SK-N-SH treated with all-trans-retinoic acid at 6 μM for 48 hours (cell line): ENCODE measurements at regions not wholly inside any gene's neighbourhood (a gene's known extent, or its start where the extent isn't known, plus 50 kb on each side); places are given as distances from the start of the nearest gene placed in this dataset.

ENCODE experiments used
- ATAC-seq: fragments of 200-7000 bp; cut with Tn5 transposase; 3 replicates; pipeline ENCODE4 v1.9.1; 2020; ENCODE audit warnings: mild to moderate bottlenecking, moderate library complexity
- ARNTL ChIP-seq: fragments of 450-650 bp; formaldehyde crosslinking; IDR thresholded peaks from 2 replicates; pipeline ENCODE4 v1.5.0; 2020; ENCODE audit warnings: low read depth, mild to moderate bottlenecking, moderate library complexity, borderline replicate concordance
- BACH2 ChIP-seq: fragments of 250-450 bp; sonication (Bioruptor Pico); IDR thresholded peaks from 2 replicates; pipeline ENCODE4 v1.9.0; 2021; ENCODE audit warnings: mild to moderate bottlenecking, borderline replicate concordance
- CSDC2 ChIP-seq: fragments of 250-450 bp; sonication (Bioruptor Pico); IDR thresholded peaks from 2 replicates; pipeline ENCODE4 v1.5.0; 2020; ENCODE audit warnings: mild to moderate bottlenecking, moderate library complexity
- ESRRG ChIP-seq: fragments of 250-450 bp; sonication (Bioruptor Pico); IDR thresholded peaks from 2 replicates; pipeline ENCODE4 v1.6.1; 2021; ENCODE audit warnings: mild to moderate bottlenecking
- GLIS3 ChIP-seq: fragments of 250-450 bp; sonication (Bioruptor Pico); IDR thresholded peaks from 2 replicates; pipeline ENCODE4 v1.5.0; 2020; ENCODE audit warnings: mild to moderate bottlenecking, moderate library complexity
- ISL1 ChIP-seq: fragments of 250-450 bp; sonication (Bioruptor Pico); IDR thresholded peaks from 2 replicates; pipeline ENCODE4 v2.1.2; 2022; ENCODE audit warnings: mild to moderate bottlenecking, moderate library complexity
- OSR1 ChIP-seq: fragments of 250-450 bp; sonication (Bioruptor Pico); IDR thresholded peaks from 2 replicates; pipeline ENCODE4 v1.8.0; 2022; ENCODE audit warnings: moderate library complexity, mild to moderate bottlenecking, inconsistent platforms
- PPARA ChIP-seq: fragments of 250-450 bp; sonication (Bioruptor Pico); IDR thresholded peaks from 2 replicates; pipeline ENCODE4 v1.5.0; 2020; ENCODE audit warnings: mild to moderate bottlenecking, borderline replicate concordance
- RARB ChIP-seq: fragments of 250-450 bp; sonication (Bioruptor Pico); IDR thresholded peaks from 2 replicates; pipeline ENCODE4 v1.8.0; 2021; ENCODE audit warnings: mild to moderate bottlenecking, moderate library complexity
- SNAI2 ChIP-seq: fragments of 250-450 bp; sonication (Bioruptor Pico); IDR thresholded peaks from 2 replicates; pipeline ENCODE4 v1.5.0; 2020; ENCODE audit warnings: mild to moderate bottlenecking, moderate library complexity
- TCF4 ChIP-seq: fragments of 250-450 bp; sonication (Bioruptor Pico); IDR thresholded peaks from 2 replicates; pipeline ENCODE4 v1.8.0; 2021; ENCODE audit warnings: mild to moderate bottlenecking, moderate library complexity, borderline replicate concordance
- TOX ChIP-seq: fragments of 250-450 bp; sonication (Bioruptor Pico); IDR thresholded peaks from 2 replicates; pipeline ENCODE4 v1.8.0; 2021; ENCODE audit warnings: mild to moderate bottlenecking, moderate library complexity, borderline replicate concordance
- ZC3H10 ChIP-seq: fragments of 250-450 bp; sonication (Bioruptor Pico); IDR thresholded peaks from 2 replicates; pipeline ENCODE4 v1.5.1; 2021; ENCODE audit warnings: mild to moderate bottlenecking, moderate library complexity
- ZFP3 ChIP-seq: fragments of 250-450 bp; sonication (Bioruptor Pico); IDR thresholded peaks from 2 replicates; pipeline ENCODE4 v1.5.0; 2020; ENCODE audit warnings: mild to moderate bottlenecking, moderate library complexity
- ZFP30 ChIP-seq: fragments of 450-650 bp; formaldehyde crosslinking; IDR thresholded peaks from 2 replicates; pipeline ENCODE4 v1.5.0; 2022; ENCODE audit warnings: mild to moderate bottlenecking, moderate library complexity
- ZNF565 ChIP-seq: fragments of 450-650 bp; formaldehyde crosslinking; conservative IDR thresholded peaks from 2 replicates; pipeline ENCODE4 v1.5.0; 2020; ENCODE audit warnings: low read depth, mild to moderate bottlenecking, moderate library complexity
- ZNF70 ChIP-seq: fragments of 450-650 bp; formaldehyde crosslinking; IDR thresholded peaks from 2 replicates; pipeline ENCODE4 v1.5.0; 2020; ENCODE audit warnings: mild to moderate bottlenecking, moderate library complexity
- ZNF8 ChIP-seq: fragments of 450-650 bp; formaldehyde crosslinking; IDR thresholded peaks from 2 replicates; pipeline ENCODE4 v1.5.0; 2020; ENCODE audit warnings: mild to moderate bottlenecking, moderate library complexity
- TF ChIP-seq, protein P1 (sequence below): fragments of 250-450 bp; sonication (Bioruptor Pico); IDR thresholded peaks from 2 replicates; pipeline ENCODE4 v1.5.0; 2020; ENCODE audit warnings: mild to moderate bottlenecking, moderate library complexity
- TF ChIP-seq, protein P2 (sequence below): fragments of 250-450 bp; sonication (Bioruptor Pico); IDR thresholded peaks from 2 replicates; pipeline ENCODE4 v1.5.1; 2020; ENCODE audit warnings: low read depth, mild to moderate bottlenecking, moderate library complexity
- TF ChIP-seq, protein P3 (sequence below): fragments of 250-450 bp; sonication (Bioruptor Pico); IDR thresholded peaks from 2 replicates; pipeline ENCODE4 v1.8.0; 2021; ENCODE audit warnings: low read depth, mild to moderate bottlenecking, moderate library complexity, borderline replicate concordance
- TF ChIP-seq, protein P4 (sequence below): fragments of 250-450 bp; sonication (Bioruptor Pico); IDR thresholded peaks from 2 replicates; pipeline ENCODE4 v1.8.0; 2020; ENCODE audit warnings: mild to moderate bottlenecking, moderate library complexity, borderline replicate concordance
- TF ChIP-seq, protein P5 (sequence below): fragments of 250-450 bp; sonication (Bioruptor Pico); IDR thresholded peaks from 2 replicates; pipeline ENCODE4 v1.5.1; 2021; ENCODE audit warnings: mild to moderate bottlenecking, moderate library complexity

DNA sequence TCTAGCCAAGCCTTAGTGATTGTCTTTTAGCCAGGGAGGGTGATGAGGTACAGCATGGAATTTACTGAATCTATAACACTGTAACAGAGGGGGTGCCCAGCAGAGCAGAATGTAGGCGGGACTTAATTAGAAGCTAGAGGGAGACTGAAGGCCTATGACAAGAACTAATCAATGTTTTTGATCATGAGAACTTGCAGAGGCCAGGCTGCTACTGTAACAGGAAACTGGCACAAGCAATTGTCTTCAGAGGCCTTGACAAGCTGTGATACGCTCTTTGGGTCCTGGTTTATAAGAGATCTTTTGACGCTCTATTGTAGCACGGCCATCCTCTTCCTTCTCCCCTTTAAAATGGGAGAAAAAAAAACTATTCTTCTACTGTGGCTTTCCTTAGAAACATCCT is 1297.3 kb downstream of the JRKL start:
- TF ChIP-seq, protein P1, sequence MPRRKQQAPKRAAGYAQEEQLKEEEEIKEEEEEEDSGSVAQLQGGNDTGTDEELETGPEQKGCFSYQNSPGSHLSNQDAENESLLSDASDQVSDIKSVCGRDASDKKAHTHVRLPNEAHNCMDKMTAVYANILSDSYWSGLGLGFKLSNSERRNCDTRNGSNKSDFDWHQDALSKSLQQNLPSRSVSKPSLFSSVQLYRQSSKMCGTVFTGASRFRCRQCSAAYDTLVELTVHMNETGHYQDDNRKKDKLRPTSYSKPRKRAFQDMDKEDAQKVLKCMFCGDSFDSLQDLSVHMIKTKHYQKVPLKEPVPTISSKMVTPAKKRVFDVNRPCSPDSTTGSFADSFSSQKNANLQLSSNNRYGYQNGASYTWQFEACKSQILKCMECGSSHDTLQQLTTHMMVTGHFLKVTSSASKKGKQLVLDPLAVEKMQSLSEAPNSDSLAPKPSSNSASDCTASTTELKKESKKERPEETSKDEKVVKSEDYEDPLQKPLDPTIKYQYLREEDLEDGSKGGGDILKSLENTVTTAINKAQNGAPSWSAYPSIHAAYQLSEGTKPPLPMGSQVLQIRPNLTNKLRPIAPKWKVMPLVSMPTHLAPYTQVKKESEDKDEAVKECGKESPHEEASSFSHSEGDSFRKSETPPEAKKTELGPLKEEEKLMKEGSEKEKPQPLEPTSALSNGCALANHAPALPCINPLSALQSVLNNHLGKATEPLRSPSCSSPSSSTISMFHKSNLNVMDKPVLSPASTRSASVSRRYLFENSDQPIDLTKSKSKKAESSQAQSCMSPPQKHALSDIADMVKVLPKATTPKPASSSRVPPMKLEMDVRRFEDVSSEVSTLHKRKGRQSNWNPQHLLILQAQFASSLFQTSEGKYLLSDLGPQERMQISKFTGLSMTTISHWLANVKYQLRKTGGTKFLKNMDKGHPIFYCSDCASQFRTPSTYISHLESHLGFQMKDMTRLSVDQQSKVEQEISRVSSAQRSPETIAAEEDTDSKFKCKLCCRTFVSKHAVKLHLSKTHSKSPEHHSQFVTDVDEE (CRISPR knock-in tag), result no peak
- no peak for TF ChIP-seq ZC3H10 (CRISPR knock-in tag)
- ATAC-seq, result no peak

DNA sequence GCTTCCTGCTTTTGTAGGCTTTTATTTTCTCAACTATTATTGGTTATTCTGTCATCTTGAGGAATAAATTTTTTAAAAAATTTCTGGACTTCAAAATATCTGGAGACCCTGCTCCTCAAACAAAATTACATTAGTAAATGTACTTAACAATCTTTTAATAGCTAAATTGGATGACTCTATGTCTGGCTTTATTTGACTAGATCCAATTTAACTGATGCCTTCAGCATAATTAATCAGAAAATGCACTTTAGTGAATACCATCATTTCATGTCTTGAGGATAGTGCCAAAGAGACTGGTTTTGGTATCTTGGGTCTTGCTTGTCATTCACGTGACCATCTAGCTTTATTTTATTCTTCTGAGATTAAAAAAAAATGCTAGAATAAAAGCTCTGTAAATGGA is 1301.2 kb downstream of the JRKL start:
- TF ChIP-seq, protein P2, sequence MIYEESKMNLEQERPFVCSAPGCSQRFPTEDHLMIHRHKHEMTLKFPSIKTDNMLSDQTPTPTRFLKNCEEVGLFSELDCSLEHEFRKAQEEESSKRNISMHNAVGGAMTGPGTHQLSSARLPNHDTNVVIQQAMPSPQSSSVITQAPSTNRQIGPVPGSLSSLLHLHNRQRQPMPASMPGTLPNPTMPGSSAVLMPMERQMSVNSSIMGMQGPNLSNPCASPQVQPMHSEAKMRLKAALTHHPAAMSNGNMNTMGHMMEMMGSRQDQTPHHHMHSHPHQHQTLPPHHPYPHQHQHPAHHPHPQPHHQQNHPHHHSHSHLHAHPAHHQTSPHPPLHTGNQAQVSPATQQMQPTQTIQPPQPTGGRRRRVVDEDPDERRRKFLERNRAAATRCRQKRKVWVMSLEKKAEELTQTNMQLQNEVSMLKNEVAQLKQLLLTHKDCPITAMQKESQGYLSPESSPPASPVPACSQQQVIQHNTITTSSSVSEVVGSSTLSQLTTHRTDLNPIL (CRISPR knock-in tag), result no peak
- TF ChIP-seq ZNF8 (CRISPR knock-in tag) (no peak), ESRRG (CRISPR knock-in tag) (0 out of 2 replicates have a peak, but pooled peaks have one; percentile 22), PPARA (no peak), RARB (CRISPR knock-in tag) (no peak), ZC3H10 (CRISPR knock-in tag) (no peak), ZNF70 (CRISPR knock-in tag) (no peak), TOX (CRISPR knock-in tag) (no peak), ISL1 (CRISPR knock-in tag) (peak; percentile 98), OSR1 (CRISPR knock-in tag) (no peak), ARNTL (CRISPR knock-in tag) (no peak), GLIS3 (CRISPR knock-in tag) (no peak), CSDC2 (CRISPR knock-in tag) (no peak), ZNF565 (CRISPR knock-in tag) (no peak), SNAI2 (CRISPR knock-in tag) (peak; percentile 59; the same call in 1 of the 2 replicates), ZFP30 (CRISPR knock-in tag) (no peak), ZFP3 (CRISPR knock-in tag) (no peak), TCF4 (CRISPR knock-in tag) (no peak), BACH2 (CRISPR knock-in tag) (no peak)
- TF ChIP-seq, protein P3, sequence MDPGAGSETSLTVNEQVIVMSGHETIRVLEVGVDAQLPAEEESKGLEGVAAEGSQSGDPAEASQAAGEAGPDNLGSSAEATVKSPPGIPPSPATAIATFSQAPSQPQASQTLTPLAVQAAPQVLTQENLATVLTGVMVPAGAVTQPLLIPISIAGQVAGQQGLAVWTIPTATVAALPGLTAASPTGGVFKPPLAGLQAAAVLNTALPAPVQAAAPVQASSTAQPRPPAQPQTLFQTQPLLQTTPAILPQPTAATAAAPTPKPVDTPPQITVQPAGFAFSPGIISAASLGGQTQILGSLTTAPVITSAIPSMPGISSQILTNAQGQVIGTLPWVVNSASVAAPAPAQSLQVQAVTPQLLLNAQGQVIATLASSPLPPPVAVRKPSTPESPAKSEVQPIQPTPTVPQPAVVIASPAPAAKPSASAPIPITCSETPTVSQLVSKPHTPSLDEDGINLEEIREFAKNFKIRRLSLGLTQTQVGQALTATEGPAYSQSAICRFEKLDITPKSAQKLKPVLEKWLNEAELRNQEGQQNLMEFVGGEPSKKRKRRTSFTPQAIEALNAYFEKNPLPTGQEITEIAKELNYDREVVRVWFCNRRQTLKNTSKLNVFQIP (CRISPR knock-in tag), result no peak
- TF ChIP-seq, protein P1 (CRISPR knock-in tag), result no peak
- TF ChIP-seq, protein P4, sequence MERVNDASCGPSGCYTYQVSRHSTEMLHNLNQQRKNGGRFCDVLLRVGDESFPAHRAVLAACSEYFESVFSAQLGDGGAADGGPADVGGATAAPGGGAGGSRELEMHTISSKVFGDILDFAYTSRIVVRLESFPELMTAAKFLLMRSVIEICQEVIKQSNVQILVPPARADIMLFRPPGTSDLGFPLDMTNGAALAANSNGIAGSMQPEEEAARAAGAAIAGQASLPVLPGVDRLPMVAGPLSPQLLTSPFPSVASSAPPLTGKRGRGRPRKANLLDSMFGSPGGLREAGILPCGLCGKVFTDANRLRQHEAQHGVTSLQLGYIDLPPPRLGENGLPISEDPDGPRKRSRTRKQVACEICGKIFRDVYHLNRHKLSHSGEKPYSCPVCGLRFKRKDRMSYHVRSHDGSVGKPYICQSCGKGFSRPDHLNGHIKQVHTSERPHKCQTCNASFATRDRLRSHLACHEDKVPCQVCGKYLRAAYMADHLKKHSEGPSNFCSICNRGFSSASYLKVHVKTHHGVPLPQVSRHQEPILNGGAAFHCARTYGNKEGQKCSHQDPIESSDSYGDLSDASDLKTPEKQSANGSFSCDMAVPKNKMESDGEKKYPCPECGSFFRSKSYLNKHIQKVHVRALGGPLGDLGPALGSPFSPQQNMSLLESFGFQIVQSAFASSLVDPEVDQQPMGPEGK (CRISPR knock-in tag), result no peak
- TF ChIP-seq, protein P5, sequence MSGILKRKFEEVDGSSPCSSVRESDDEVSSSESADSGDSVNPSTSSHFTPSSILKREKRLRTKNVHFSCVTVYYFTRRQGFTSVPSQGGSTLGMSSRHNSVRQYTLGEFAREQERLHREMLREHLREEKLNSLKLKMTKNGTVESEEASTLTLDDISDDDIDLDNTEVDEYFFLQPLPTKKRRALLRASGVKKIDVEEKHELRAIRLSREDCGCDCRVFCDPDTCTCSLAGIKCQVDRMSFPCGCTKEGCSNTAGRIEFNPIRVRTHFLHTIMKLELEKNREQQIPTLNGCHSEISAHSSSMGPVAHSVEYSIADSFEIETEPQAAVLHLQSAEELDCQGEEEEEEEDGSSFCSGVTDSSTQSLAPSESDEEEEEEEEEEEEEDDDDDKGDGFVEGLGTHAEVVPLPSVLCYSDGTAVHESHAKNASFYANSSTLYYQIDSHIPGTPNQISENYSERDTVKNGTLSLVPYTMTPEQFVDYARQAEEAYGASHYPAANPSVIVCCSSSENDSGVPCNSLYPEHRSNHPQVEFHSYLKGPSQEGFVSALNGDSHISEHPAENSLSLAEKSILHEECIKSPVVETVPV (CRISPR knock-in tag), result 0 out of 2 replicates have a peak, but pooled peaks have one; percentile 43
- no peak for ATAC-seq
